HS-27A (cell line): ENCODE measurements at regions not wholly inside any gene's neighbourhood (a gene's known extent, or its start where the extent isn't known, plus 50 kb on each side); places are given as distances from the start of the nearest gene placed in this dataset.

Source experiments
- DNase-seq: peaks from one replicate; pipeline ENCODE4 v3.0.0-alpha.2; 2012; ENCODE audit warnings: low read depth, missing footprints

DNA sequence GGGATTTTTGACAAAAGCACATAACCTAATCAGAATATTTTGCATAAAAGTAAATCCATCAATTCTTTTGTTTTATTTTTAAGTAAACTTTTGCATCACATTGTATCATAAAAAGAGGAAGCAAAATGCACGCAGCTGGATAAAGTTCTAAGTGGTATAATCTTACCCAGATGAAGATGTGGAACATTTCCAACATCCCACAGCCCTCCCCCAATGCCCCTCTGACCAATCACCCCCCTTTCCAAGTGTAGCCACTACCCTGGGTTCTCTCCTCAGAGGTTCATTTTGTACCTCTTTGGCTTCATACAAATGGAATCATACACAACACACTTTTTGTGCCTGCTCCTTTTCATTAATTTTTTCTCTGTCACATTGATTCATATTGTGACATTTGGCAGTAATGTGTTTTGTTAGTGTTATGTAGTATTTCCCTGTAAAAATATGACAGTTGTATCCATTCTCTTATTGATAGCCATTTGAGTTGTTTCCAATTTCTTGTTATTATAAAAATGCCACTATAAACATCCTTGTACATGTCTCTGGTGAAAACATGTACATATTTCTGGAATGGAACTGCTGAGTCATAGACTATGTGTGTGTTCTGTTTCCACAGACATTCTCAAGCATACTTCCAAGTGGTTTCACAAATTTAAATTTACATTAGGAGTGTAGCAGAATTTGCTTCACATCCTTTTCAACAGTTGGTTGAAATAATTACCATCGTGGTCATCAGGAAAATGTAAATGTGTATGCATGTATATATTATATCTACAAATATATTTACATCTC is 92.9 kb upstream of the SYNDIG1 start:
- DNase-seq = no peak

DNA sequence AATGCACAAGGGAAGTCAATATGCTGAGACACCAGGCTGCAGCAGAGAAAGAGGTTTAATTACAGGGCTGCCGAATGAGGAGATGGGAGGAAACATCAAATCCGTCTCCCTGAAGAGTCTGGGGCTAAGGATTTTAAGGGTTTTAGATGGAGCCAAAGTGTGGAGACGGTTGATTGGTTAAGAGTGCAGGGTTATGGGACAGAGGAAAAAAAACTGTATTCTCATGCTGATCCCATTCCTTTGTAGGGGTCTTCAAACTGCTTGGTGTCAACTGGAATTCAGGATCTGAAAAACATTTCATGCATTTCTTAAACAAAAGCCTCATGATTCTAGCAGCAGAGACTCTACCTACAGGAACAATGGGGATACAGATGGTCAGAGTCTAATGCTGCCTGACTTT is 96.1 kb upstream of the SYNDIG1 start:
- DNase-seq = no peak

DNA sequence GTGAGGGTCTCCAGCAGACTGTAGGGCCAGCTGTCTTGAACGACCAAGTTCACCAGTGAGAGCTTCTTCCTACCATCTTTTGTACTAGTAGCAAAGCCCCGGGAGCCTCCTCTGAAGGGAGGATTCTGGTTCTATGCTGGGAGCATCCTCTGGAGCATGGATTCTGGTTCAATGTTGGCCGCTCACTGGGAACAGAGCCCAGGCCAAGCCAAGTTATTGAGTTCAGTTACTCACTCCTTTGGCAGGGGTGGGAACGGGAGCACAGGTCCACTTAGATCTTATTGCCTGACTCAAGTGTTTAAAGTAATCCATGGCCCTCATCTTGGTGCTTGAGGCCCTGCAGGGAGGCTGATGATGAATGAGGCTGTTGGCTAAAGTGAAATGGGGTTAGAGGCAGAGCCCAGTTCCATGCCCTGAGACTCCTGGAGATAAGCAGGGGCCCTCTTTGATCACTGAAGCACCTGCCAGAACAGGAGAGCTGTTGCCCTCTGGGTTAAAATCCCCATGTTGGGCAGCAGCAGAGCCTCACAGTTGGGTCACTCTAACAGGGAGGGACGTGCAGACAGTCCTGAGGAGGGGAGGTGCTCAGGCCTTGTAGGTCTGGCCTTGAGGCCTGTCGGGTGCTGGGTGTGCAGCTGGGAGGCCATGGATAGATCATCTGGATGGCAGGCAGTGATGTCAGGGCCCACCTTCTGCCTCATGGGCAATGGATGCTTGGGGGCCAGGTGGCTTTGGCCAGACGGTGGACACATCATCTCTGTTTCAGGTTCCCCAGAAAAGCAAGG is 98.3 kb upstream of the SYNDIG1 start:
- no peak for DNase-seq

DNA sequence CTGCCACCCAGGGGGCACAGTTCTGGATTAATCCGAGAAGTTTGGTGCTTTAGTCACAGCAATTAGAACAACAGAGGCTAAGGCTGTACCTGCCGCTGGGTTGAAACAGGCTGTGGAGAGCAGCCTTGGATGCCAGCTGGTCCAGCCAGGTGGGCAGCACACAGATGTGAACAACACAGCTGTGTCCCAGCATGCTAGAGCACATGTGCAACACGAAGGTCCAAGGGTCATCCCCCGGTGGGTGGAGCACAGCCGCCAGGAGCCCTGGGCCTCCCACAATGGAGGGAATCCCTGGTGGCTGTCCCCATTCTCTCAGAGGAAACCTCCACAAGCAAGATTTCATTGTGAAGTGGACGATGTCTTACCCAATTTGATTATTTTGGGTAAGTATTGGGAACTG is 99.2 kb upstream of the SYNDIG1 start:
- no peak for DNase-seq

DNA sequence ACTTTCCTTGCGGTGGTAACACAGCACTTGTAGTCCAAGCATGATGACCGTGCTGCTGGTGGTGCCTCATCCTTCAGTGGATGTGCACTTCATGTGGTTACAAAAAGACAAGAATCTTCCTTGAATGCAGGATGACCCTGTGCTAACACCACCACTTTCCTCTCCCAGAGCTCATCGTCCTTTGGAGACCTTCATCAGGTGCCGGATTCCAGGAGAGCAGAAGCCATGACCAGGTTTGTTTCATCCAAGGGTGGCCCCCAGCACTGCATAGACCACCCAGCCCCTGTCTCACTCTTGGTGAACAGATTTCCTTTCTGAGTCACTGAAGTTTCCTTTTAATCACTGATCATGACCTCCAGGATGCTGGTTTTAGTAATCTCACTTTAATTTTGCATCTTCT is 101.2 kb upstream of the SYNDIG1 start:
- DNase-seq = no peak

DNA sequence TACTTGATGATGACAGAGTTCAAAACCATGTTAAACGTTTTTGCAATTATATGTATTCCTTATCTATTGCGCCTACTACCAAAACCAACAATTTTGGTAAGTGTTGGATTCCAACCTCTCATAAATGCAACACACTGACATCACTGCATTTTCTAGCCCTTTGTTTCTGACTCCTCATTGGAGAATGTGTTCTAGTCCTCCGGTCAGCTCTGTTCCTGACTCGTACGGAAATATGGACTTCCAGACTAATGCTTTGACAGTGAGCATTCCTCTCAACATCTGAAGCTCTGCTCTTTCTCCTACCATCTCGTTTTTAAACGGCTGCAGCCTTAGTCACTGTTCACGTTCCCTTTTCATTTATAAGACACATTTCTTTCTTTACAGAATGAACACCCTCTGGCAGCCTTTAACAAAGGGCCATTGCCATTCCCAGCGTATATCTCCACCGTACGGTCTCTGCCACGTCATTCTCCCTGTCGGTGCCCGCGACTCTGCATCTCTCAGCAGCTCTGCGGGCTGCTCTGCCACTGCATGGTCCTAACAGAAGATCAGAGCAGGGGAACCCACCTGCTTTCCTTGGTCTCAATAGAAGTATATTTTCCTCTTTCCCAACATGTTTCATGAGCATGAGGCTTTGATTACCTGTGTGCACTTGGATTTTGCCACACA is 103.0 kb upstream of the SYNDIG1 start:
- no peak for DNase-seq

DNA sequence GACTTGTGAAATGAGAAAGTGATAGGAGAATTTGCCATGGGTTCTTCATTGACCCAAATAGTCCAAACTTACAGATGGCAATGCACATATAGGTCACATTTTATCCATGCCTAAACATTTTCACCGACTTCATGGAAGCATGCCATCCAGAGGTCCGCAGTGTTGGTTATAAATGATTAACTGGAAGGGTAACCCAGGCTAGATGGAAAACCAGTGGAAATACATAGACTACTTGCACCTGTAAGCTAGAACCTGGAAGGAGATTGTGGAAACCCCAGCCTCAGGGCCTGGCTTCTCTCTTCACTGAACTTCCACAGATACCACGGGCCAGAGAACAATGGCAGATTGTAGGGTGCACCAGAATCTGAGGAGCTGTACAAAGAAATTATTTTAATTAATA is 103.8 kb upstream of the SYNDIG1 start:
- DNase-seq = no peak

DNA sequence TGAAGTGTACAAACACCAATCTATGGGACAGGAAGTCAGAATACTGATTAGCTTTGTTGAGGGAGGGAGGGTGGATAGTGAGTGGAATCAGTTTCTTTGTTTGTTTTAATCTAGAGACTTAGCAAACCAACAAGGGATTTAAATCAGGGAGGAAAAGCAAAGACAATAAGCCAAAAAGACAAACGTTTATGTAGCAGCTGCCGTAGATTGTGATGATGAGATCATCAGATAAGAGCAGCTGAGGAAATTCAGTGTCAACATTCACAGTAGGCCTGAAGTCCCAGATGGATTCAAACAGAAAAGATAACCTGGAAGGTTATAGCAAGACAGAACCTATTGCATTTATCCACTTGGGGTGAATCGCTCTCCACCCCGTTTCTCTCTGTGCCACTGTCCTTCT is 104.9 kb upstream of the SYNDIG1 start:
- DNase-seq = no peak

DNA sequence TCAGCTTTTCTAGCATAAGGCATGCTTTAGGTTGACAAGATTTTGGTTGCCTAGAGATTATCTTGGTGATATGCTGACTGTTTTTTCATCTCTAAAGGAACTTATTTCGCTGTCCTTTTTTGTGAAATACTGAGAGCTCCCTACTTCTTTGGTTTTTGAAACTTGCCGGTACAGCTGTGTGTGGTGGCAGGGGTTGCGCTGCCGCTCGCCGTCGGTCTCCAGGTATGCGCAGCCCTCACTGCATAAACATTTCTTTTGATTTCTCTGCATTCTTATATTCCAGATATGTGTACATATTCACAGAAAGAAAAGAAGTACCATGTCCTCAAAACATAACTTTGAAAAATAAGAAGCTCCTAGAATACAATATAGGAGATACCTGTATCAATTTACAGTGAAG is 106.4 kb upstream of the SYNDIG1 start:
- no peak for DNase-seq

DNA sequence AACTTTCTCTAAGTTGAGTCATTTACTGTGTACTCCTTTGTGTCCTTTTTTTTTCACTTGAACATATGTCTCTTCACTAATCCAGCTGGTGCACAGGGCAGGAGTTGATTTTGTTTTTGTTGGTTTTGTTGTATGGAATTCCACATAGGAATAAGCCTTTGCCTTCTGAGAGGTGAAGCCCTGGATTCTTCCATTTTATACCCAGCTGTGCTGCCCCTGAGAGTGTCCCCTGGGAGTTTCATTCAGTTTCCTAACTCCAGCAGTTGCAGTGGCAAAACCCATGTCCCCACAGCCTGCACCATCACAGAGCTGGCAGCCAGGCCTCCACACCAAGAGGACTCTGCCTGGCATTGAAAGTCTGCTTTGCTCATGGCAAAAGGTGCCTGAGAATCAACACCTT is 107.3 kb upstream of the SYNDIG1 start:
- DNase-seq = no peak

DNA sequence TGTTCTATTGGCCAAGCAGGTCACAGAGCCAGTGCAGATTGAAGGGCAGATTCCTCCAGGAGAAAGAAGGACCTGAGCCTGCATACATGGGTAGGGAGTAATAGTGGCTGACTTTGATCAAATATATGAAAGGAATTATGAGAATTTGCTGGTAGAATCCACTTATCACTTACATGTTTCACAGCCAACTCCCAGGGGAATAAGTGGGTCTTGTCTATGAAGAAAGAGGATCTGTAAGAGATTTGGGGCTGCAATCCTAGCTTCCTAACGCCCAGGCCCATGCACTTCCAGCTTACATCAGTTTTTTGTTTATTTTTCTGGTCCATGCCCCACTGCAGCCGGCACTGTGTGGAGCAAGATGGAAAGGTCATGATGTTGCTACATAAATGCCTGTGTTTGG is 107.9 kb upstream of the SYNDIG1 start:
- no peak for DNase-seq

DNA sequence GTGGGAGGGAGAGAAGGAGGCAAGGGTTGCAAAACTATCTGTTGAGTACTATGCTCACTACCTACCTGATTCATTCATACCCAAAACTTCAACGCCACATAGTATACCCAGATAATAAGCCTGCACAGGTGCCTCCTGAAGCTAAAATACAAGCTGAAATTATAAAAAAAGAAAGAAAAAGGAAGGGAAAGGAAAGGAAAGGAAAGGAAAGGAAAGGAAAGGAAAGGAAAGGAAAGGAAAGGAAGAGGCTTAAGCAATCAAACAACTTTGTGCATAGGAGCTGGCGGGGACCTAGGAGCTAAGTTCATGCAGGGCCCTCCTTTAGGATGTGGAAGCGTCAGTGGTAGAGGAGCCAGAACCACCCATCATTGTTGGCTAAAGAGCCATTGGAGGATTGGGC is 108.9 kb upstream of the SYNDIG1 start:
- no peak for DNase-seq

DNA sequence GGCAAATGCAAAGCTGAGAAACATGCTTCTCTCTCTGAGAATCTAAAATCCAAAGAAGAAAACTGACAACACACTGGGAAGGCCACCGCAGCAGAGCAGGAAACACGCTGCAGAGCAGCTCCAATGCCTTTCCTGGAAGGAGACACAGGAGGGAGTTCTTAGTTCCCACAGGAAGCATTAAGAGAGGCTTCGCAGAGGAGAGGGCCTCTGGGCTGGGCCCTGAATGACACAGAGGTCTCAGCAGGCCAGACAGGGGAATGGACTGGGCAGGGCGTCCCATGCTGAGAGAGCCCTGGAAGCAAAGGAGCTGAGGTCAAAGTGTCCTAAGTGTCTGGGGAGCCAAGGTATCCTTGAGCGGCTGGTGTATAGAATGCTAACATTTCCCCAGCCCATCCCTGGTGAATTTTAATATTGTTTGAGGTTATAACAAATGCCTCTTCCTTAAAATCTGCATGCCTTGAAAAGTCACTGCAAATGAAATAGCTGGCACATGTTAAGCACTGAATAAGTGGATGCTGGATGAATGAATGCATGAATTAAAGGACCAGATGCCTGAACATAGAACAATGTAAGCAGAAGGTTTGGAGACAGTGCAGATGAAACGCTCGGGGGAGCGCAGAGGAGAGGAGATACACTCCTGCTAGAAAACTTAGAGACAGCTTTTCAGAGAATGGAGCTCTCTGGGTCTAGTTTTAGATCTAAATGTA is 110.0 kb upstream of the SYNDIG1 start:
- DNase-seq = no peak

DNA sequence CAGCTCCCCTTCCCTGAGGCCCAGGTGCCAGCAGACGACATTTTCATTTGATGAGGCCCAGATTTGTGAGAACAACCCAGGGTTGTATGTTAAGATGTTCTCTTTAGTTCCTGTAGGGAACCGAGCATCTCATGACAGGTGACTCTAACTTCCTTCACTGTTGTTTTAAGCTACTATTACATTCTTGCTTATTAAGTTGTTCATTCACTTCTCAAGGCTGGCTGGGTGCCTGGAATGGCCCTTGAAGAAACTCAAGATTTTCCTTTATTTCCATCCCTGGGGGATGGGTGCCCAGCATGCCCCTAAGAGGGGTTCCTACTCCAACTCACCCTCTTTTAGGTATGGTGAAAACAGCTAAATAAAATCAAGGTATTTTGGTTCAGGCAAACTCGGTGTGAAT is 111.5 kb upstream of the SYNDIG1 start:
- DNase-seq = no peak

DNA sequence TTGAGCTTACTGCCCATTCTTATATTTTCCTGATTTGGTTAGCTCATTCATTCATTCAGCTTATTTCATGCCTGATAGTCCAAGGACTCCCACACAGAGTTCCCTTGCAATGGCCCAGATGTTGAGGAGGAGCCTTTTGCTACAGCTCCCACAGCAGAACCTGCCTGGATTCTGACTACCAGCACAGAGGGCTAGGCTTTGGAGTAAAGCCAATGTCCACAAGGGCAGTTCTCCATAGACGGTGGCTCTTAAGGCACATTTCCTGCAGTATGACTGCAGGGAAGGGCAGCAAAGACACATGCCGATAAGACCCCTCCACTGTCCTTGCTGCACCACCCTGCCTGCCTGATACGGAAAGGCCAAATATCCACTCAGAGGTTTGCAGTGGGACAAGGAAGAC is 112.3 kb upstream of the SYNDIG1 start:
- no peak for DNase-seq

DNA sequence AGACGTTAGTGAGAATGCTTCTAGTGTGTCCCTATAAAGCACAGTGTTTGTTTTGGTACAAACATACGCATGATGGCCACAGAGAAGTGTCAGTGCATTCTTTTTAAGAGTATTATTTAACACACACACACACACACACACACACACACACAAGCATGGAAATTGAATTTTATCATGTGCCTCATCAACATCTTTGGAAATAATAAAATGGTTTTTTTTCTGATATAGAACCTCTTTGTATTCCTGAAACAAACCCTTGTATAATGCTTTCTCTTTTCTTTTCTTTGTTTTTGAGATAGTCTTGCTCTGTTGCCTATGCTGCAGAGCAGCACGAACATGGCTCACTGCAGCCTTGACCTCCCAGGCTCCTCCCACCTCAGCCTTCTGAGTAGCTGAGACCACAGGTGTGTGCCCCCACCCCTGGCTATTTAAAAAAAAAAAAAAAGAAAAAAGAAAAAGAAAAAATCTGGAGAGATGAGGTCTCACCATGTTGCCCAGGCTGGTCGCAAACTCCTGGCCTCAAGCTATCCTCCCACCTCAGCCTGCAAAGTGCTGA is 116.2 kb upstream of the SYNDIG1 start:
- no peak for DNase-seq

DNA sequence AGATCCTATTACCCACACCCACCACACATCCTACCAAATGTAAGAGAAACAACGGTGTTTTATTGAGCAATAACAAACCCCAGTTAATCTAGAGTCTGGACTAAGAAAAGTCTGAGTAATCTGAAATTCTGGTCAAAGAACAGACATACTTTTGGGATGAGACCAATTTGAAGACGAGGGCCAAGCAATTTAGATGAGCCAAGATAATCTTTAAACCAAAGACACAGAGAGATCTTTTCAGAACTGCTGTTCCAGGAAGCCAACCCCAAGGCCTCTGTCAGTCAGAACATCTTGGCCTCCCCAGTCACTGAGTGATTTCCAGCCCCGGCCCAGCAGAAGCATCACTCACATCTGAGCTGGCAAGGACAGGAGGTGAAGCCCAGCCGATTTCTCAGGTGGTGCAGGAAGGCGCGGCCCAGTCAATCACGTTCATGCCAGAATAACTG is 118.5 kb upstream of the SYNDIG1 start:
- no peak for DNase-seq

DNA sequence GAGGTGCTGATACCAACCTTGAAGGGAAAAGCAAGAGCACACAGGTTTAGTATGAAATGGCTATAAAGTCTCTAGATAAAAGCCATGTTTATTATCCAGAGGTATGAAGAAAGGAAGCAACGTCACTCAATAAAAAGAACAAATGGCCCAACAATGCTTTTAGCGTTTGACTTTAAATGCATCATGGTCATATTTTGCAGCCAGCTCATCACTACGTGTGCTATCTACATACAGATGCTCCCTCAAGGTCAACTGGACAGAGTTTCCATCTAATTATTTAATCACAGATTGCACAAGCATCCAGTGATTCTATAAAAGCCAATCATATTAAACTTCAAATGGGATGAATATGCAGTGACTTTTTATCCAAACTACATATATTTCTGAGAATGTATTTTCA is 127.6 kb upstream of the SYNDIG1 start:
- DNase-seq = no peak

DNA sequence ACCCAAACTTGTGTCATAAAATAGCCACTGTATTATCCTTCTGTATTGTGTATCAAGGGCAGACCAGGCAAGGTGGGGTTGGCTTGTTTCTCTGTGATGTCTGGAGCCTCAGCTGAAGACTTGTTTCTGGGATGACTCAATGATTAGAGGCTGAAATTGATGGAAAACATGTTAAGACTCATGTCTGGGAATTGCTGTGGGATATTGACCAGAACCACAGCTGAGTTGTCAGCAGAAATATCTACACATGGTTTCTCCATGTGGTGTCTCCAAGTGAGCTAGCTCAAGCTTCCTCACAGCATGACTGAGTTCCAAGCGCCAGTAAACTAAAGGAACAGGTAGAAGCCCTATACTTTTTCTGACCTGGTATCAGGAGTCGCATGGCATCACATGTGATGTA is 128.5 kb upstream of the SYNDIG1 start:
- no peak for DNase-seq

DNA sequence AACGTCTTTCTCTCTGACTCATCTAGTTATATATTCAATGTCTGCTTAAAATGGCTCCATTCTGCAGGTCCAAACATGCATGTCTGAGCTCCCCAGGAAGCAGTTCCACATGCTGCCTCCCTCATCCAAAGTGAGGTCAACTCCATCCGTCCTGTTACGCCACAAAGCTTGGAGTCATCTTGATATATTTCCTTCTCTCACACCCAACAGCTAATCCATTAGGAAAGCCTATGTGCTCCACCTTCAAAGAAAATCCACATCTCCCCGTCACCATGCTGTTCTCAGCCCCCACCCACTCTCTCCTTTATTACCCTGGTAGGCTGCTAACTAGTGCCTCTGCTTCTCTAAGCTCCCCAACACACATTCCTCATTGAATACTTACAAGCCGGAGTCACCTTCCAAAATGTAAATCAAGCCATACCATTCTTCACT is 130.2 kb upstream of the SYNDIG1 start:
- no peak for DNase-seq

DNA sequence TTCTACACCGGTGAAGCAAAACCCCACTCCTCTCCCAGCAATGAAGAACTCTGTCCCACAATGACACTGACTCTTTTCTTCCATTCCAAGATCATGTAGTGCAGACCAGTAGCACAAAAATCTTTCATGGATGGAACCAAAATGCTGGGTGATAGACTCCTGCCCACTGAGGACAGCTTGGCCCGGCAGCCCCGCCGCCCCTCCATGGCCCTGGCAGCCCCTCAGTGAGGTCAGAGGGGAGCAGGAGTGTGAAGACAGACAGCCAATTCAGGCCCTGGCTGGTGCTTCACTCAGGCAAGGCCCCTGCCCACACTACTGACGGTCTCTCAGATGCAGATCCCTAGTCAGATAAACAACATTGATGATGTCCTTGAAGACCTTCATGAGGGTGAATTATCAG is 131.9 kb upstream of the SYNDIG1 start:
- no peak for DNase-seq

DNA sequence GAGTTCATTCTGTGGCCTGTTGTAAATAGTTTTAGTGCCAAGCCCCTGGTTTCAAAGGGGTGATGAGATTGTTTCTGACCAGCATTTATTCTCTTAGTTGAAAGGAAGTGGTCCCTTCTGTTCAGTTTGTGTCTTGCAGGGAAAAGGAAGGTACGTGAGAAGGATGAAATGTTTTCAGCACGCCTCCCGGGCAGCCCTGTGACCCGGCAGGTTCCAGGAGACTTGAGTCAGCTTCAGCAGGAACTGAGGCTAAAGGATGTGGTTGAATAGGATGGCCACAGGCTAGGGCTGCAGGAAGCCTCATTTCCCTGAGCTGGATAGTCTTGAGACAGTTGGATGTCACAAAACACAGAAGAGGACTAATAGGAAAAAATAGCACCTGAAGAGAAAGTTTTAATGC is 132.4 kb upstream of the SYNDIG1 start:
- no peak for DNase-seq
